Body of pancreas (tissue), 4 donors: ENCODE measurements at regions not wholly inside any gene's neighbourhood (a gene's known extent, or its start where the extent isn't known, plus 50 kb on each side); places are given as distances from the start of the nearest gene placed in this dataset.

ENCODE experiments used
- ATAC-seq: fragments of 150-250 bp; one replicate; pipeline ENCODE4 v1.9.1; 2016
- DNase-seq, 4 donors: peaks; one replicate each; pipeline ENCODE4 v3.0.0-alpha.2; 2019
- H3K27ac ChIP-seq, 4 donors: fragments of 200-600 bp; sonication (generic); 1 replicate in 3 of 4; 2 replicates in 1 of 4; pipeline versions ENCODE4 v1.5.1 to v1.6.1; 2016 to 2019; ENCODE audit warnings: mild to moderate bottlenecking in 1 of 4, mixed read lengths in 1 of 4, moderate library complexity in 1 of 4
- H3K27me3 ChIP-seq, 2 donors: fragments of 200-600 bp; sonication (generic); one replicate each; pipeline ENCODE4 v1.6.0; 2016; ENCODE audit warnings: mild to moderate bottlenecking in 1 of 2
- H3K36me3 ChIP-seq, 2 donors: fragments of 200-600 bp; sonication (generic); replicated peaks in 1 of 2; 2 replicates each; pipeline ENCODE4 v1.5.1; 2016; ENCODE audit warnings: low read depth in 2 of 2; ENCODE audit not compliant: insufficient read depth in 1 of 2
- H3K4me1 ChIP-seq: fragments of 200-600 bp; sonication (generic); one replicate; pipeline ENCODE4 v1.6.0; 2016
- H3K4me3 ChIP-seq, 2 donors: fragments of 200-600 bp; sonication (generic); 1 replicate in 1 of 2; 2 replicates in 1 of 2; pipeline ENCODE4 v1.5.1; 2016 to 2019
- H3K9me3 ChIP-seq, 3 donors: fragments of 200-600 bp; sonication (generic); 1 replicate in 2 of 3; 2 replicates in 1 of 3; pipeline ENCODE4 v1.5.1; 2016
- POLR2A ChIP-seq, 3 donors: fragments of 450-650 bp; IDR thresholded peaks; one replicate each; pipeline ENCODE4 v1.6.1; 2016; ENCODE audit warnings: antibody characterized with exemption in 3 of 3, mild to moderate bottlenecking in 2 of 3
- WGBS, 2 donors: methylation state at CpG; one replicate each; pipeline ENCODE4 v1.1.5; 2017; 5-methylcytosine and 5-hydroxymethylcytosine counted together
- intact Hi-C: fragments of 100-400 bp; cut with DNase I; formaldehyde crosslinking; loops from one replicate; pipeline ENCODE4 v1.15.1; 2023
- TF ChIP-seq, protein P1 (sequence below), 7 experiments: fragments of 450-650 bp in 4 of 7; fragments of 200-600 bp in 3 of 7; sonication (generic) in 3 of 7; IDR thresholded peaks; one replicate each; pipeline ENCODE4 v1.5.1; 2016 to 2019; ENCODE audit warnings: antibody characterized with exemption in 7 of 7

DNA sequence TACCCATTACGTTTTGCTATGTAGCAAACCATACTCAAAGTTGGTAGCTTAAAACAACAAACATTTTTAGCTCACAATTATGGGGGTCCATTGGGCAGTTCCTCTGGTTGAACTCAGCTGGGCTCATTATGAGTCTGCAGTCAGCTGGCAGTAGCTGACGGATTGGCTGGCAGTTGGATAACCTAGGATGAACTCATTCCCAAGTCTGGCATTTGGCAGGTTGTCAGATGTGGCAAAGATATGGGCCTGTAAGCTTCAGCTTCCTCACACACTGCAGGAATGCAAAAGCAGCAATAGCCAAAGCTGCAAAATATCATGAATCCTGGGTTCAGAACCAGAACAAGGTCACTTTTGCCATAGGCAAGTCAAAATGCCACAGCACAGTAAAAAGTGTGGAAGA is 412.2 kb upstream of the SORCS1 start:
- DNase-seq, result peak; percentile 12 to 25 (median 14)
- Histone ChIP-seq H3K4me3 (no peak overlapping the region), H3K4me1 (no peaks in the 10 kb centered on the region), H3K27ac (no peak overlapping the region), H3K27me3 (no peaks in the 10 kb centered on the region), H3K9me3 (no peaks in the 10 kb centered on the region), H3K36me3 (no peaks in the 10 kb centered on the region)
- WGBS, 2 donors, result 10% methylated on average over 2 of the region's 2 CpGs
- TF ChIP-seq POLR2A (IDR thresholded peaks at IDR 0.05), result no peak
- TF ChIP-seq, protein P1, sequence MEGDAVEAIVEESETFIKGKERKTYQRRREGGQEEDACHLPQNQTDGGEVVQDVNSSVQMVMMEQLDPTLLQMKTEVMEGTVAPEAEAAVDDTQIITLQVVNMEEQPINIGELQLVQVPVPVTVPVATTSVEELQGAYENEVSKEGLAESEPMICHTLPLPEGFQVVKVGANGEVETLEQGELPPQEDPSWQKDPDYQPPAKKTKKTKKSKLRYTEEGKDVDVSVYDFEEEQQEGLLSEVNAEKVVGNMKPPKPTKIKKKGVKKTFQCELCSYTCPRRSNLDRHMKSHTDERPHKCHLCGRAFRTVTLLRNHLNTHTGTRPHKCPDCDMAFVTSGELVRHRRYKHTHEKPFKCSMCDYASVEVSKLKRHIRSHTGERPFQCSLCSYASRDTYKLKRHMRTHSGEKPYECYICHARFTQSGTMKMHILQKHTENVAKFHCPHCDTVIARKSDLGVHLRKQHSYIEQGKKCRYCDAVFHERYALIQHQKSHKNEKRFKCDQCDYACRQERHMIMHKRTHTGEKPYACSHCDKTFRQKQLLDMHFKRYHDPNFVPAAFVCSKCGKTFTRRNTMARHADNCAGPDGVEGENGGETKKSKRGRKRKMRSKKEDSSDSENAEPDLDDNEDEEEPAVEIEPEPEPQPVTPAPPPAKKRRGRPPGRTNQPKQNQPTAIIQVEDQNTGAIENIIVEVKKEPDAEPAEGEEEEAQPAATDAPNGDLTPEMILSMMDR (IDR thresholded peaks at IDR 0.05), result no peak
- no peak for ATAC-seq
- intact Hi-C loops, result no loop called here

DNA sequence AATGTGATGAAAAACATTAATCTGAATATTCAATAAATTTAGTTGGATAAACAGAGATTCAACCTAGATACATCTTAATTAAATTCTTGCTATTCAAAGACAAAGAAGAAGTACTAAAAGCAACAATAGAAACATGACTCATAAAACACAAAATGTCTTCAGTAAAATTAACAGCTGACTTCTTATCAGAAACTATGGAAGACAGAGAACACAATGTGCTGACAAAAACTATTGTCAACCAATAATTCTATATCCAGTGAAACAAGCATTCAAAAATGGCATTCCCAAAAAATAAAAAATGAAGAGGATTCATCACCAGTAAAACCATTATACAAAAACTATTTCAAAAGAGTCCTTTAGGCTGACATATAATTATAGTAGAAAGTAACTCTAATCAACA is 400.5 kb upstream of the SORCS1 start:
- Histone ChIP-seq H3K27me3 (no peaks in the 10 kb centered on the region), H3K9me3 (no peaks in the 10 kb centered on the region), H3K4me3 (no peak overlapping the region), H3K36me3 (no peaks in the 10 kb centered on the region), H3K4me1 (no peaks in the 10 kb centered on the region), H3K27ac (no peak overlapping the region)
- no peak for TF ChIP-seq POLR2A (IDR thresholded peaks at IDR 0.05)
- TF ChIP-seq, protein P1 (IDR thresholded peaks at IDR 0.05), result no peak
- intact Hi-C loops, result no loop called here
- no peak for DNase-seq
- ATAC-seq, result no peak

DNA sequence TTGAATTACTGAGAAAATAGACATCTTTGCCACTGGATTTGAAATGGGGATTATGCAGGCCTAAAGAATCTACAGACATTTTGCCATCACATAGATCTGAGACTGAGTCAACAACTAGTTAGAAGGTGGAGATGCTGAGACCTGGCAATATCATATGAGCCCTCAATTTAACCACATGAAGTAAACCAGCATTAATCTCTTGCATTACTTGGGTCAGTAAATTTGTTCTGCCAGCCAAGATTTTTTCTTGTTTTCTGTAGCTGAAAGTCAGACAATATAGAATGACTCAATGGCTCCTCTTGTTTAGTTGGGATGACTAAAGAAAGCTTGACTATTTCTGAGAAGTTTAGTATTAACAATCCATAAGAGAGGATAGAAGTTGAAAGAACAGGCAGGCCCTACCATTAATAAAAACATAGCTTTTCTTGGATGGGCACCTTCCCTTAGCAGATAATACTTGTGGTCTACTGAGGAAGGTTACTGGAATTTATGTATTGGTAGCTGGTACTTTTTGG is 396.7 kb upstream of the SORCS1 start:
- no peaks in the 10 kb centered on the region for H3K36me3 ChIP-seq
- H3K27ac ChIP-seq, result no peak overlapping the region
- H3K4me1 ChIP-seq, result no peaks in the 10 kb centered on the region
- ATAC-seq, result no peak
- DNase-seq, result no peak
- H3K4me3 ChIP-seq, result no peak overlapping the region
- intact Hi-C loops, result no loop called here
- no peaks in the 10 kb centered on the region for H3K9me3 ChIP-seq
- TF ChIP-seq POLR2A (IDR thresholded peaks at IDR 0.05), result no peak
- TF ChIP-seq, protein P1 (IDR thresholded peaks at IDR 0.05), result no peak
- H3K27me3 ChIP-seq, result no peaks in the 10 kb centered on the region

DNA sequence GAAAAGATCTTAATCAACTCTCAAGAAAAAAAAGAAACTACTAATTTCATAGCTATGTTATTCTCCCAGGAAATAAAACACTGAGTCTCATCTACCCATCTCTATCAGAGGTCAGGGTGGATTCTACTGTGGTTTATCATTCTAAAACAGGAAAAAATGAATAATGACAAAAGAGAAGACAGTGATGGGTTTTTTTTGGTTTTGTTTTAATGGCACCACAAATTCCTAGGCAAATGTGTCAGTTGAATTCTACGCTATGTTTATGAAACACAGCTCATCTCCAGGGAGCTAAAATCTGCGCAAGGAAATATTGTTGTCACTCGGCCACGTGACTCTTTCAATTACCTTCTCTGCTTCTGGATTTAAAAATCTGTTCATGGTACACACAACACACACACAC is 393.4 kb upstream of the SORCS1 start:
- H3K27ac ChIP-seq, result no peak overlapping the region
- intact Hi-C loops, result no loop called here
- no peaks in the 10 kb centered on the region for H3K27me3 ChIP-seq
- no peaks in the 10 kb centered on the region for H3K9me3 ChIP-seq
- H3K4me1 ChIP-seq, result no peaks in the 10 kb centered on the region
- ATAC-seq (no peak), DNase-seq (no peak)
- H3K36me3 ChIP-seq, result no peaks in the 10 kb centered on the region
- TF ChIP-seq, protein P1 (IDR thresholded peaks at IDR 0.05), result no peak
- TF ChIP-seq POLR2A (IDR thresholded peaks at IDR 0.05), result no peak
- no peak overlapping the region for H3K4me3 ChIP-seq
- 46 to 76% methylated on average over 4 of the region's 4 CpGs for WGBS, 2 donors

DNA sequence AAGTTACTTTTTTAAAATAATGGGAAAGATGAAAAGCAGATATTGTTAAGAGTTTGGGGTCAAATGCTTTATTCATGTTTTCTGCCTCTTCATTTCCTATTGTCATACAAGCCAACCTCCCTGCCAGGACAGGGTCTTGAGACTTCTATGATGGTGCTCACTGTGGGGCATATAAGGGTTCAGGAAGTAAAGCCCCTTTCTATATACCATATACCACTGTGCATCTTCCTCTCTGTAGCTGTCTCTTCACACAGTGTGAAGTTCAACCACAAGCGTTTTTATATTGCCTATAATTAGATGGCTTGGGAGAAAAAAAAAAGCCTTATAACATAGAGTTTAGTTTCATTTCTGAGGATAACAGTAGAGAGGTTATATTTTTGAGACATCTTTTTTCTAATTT is 389.8 kb upstream of the SORCS1 start:
- Histone ChIP-seq H3K27ac (no peak overlapping the region), H3K36me3 (no peaks in the 10 kb centered on the region), H3K4me3 (no peak overlapping the region), H3K9me3 (no peaks in the 10 kb centered on the region), H3K4me1 (no peaks in the 10 kb centered on the region), H3K27me3 (no peaks in the 10 kb centered on the region)
- TF ChIP-seq, protein P1 (IDR thresholded peaks at IDR 0.05), result no peak
- TF ChIP-seq POLR2A (IDR thresholded peaks at IDR 0.05), result no peak
- intact Hi-C loops, result no loop called here
- ATAC-seq (no peak), DNase-seq (no peak)
- WGBS, 2 donors, result 19 to 23% methylated on average over 1 of the region's 1 CpG
